ENCODE measurements at regions not wholly inside any gene's neighbourhood (a gene's known extent, or its start where the extent isn't known, plus 50 kb on each side); places are given as distances from the start of the nearest gene placed in this dataset.

GRCh38 chrX:40298572-40299479, 201.1 kb upstream of the BCOR start:
- no peaks in the 10 kb centered on the region for H3K36me3 ChIP-seq
- DNase-seq (no peak), ATAC-seq (no peak)
- H3K4me3 ChIP-seq: no peak overlapping the region
- no peaks in the 10 kb centered on the region for H3K4me1 ChIP-seq
- no peaks in the 10 kb centered on the region for H3K27me3 ChIP-seq
- in situ Hi-C loops (cut with MboI; ENCODE audit: low sequenced_read_pairs in 4 of 4) (loop anchor here in 1 of 4 donors (25.0 kb wide), 1 partner anchor 487 kb away; no protein-coding TSS in a partner anchor), intact Hi-C loops (cut with DNase I; ENCODE audit: low total_unique reads) (no loop called here)
- TF ChIP-seq POLR2A (IDR thresholded peaks at IDR 0.05): no peak
- TF ChIP-seq, protein P1, sequence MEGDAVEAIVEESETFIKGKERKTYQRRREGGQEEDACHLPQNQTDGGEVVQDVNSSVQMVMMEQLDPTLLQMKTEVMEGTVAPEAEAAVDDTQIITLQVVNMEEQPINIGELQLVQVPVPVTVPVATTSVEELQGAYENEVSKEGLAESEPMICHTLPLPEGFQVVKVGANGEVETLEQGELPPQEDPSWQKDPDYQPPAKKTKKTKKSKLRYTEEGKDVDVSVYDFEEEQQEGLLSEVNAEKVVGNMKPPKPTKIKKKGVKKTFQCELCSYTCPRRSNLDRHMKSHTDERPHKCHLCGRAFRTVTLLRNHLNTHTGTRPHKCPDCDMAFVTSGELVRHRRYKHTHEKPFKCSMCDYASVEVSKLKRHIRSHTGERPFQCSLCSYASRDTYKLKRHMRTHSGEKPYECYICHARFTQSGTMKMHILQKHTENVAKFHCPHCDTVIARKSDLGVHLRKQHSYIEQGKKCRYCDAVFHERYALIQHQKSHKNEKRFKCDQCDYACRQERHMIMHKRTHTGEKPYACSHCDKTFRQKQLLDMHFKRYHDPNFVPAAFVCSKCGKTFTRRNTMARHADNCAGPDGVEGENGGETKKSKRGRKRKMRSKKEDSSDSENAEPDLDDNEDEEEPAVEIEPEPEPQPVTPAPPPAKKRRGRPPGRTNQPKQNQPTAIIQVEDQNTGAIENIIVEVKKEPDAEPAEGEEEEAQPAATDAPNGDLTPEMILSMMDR (IDR thresholded peaks at IDR 0.05 in 4 of 5, conservative IDR thresholded peaks at IDR 0.05 in 1 of 5): no peak
- H3K27ac ChIP-seq: no peak overlapping the region
- no peaks in the 10 kb centered on the region for H3K9me3 ChIP-seq

DNA sequence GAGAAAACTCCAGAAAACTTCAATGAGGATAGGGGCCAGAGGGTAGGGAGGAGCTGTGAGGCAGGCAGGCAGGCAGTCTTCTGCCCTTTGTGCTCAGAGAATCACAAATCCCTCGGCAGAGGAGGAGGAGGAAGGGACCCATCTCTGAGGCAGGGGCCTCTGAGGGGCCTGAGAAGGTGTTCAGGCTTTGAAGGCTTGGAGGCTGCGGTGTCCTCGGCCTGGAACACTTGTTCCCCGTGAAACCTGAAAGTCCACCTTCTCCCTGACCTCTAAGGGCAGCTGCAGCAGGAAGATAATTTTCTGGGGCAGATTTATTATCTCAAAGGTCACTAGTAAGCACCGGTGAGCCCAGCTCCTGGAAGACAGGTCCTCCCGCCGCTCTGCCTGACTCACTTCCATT, 200.3 kb upstream of the BCOR start:
- ATAC-seq (no peak), DNase-seq (no peak)
- Histone ChIP-seq H3K4me1 (no peaks in the 10 kb centered on the region), H3K9me3 (no peaks in the 10 kb centered on the region), H3K4me3 (no peak overlapping the region), H3K27me3 (no peaks in the 10 kb centered on the region), H3K27ac (no peak overlapping the region), H3K36me3 (no peaks in the 10 kb centered on the region)
- intact Hi-C loops (cut with DNase I; ENCODE audit: low total_unique reads): no loop called here
- no peak for TF ChIP-seq POLR2A (IDR thresholded peaks at IDR 0.05)
- TF ChIP-seq, protein P1 (IDR thresholded peaks at IDR 0.05 in 4 of 5, conservative IDR thresholded peaks at IDR 0.05 in 1 of 5): no peak
- in situ Hi-C loops (cut with MboI; ENCODE audit: low sequenced_read_pairs in 4 of 4): loop anchor here in 1 of 4 donors (25.0 kb wide), 1 partner anchor 486 kb away; no protein-coding TSS in a partner anchor

DNA sequence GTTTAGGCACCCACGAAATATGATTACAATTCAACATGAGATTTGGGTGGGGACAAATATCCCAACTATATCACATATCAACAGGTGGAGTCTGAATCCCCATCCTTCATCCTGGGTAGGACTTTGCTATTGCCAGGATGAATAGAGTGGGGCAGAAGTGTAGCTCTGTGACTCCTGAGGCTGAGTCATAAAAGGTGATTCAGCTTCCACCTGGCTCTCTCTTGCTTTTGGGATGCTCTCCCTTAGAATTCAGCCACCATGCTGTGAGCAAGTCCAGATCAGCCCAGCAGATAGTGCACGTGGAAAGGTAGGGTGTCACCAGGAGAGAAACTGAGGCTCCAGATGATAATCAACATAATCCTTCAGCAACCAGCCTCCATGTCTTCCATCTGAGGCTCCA, 193.8 kb upstream of the BCOR start:
- no peaks in the 10 kb centered on the region for H3K4me1 ChIP-seq
- no peak for DNase-seq
- no peak overlapping the region for H3K27ac ChIP-seq
- no peak for ATAC-seq
- H3K4me3 ChIP-seq: no peak overlapping the region
- TF ChIP-seq, protein P1 (IDR thresholded peaks at IDR 0.05 in 4 of 5, conservative IDR thresholded peaks at IDR 0.05 in 1 of 5): no peak
- no peak for TF ChIP-seq POLR2A (IDR thresholded peaks at IDR 0.05)
- no peaks in the 10 kb centered on the region for H3K9me3 ChIP-seq
- no peaks in the 10 kb centered on the region for H3K36me3 ChIP-seq
- H3K27me3 ChIP-seq: no peaks in the 10 kb centered on the region
- in situ Hi-C loops (cut with MboI; ENCODE audit: low sequenced_read_pairs in 4 of 4) (loop anchor here in 1 of 4 donors (25.0 kb wide), 1 partner anchor 479 kb away; no protein-coding TSS in a partner anchor), intact Hi-C loops (cut with DNase I; ENCODE audit: low total_unique reads) (no loop called here)

GRCh38 chrX:40290517-40290916, 192.8 kb upstream of the BCOR start:
- Histone ChIP-seq H3K27me3 (no peaks in the 10 kb centered on the region), H3K4me1 (no peaks in the 10 kb centered on the region), H3K9me3 (no peaks in the 10 kb centered on the region), H3K4me3 (no peak overlapping the region), H3K27ac (no peak overlapping the region), H3K36me3 (no peaks in the 10 kb centered on the region)
- ATAC-seq (no peak), DNase-seq (no peak)
- intact Hi-C loops (cut with DNase I; ENCODE audit: low total_unique reads): no loop called here
- in situ Hi-C loops (cut with MboI; ENCODE audit: low sequenced_read_pairs in 4 of 4): loop anchor here in 1 of 4 donors (25.0 kb wide), 1 partner anchor 478 kb away; no protein-coding TSS in a partner anchor
- TF ChIP-seq, protein P1 (IDR thresholded peaks at IDR 0.05 in 4 of 5, conservative IDR thresholded peaks at IDR 0.05 in 1 of 5): no peak
- TF ChIP-seq POLR2A (IDR thresholded peaks at IDR 0.05): no peak
